Cardiac fibroblast (primary cell): ENCODE measurements at regions not wholly inside any gene's neighbourhood (a gene's known extent, or its start where the extent isn't known, plus 50 kb on each side); places are given as distances from the start of the nearest gene placed in this dataset.

Source experiments
- DNase-seq, 2 donors: peaks; one replicate each; pipeline versions ENCODE4 v3.0.0 to v3.0.0-alpha.2; 2010; ENCODE audit warnings: low read depth in 2 of 2
- H3K4me3 ChIP-seq, 2 donors: replicated peaks in 1 of 2; 1 replicate in 1 of 2; 2 replicates in 1 of 2; pipeline ENCODE4 v1.5.1; 2011; ENCODE audit warnings: low read depth in 2 of 2, low read length in 2 of 2, mild to moderate bottlenecking in 2 of 2, moderate library complexity in 1 of 2
- TF ChIP-seq, protein P1 (sequence below): IDR thresholded peaks from one replicate; pipeline ENCODE4 v1.5.1; 2011; ENCODE audit warnings: low read depth, mild to moderate bottlenecking, low read length, inconsistent platforms

DNA sequence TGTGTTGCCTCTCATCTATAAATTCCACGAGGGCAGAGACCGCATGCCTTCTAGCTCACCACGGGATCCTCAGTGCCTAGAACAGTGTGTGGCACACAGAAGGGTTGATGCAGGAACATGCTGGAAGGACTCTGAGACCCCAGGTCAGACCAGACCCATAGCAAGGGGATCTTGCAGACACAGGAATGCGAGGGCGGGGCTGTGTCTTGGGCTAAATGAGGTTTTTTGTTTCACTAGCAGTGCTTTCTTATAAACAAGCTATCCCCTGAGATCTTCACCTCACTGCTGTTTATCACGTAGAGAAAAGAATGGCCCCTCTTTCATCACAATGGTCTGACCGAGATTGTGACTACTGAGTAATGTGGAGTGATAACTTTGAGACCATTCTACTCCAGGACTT is 122.4 kb downstream of the IRX2 start:
- H3K4me3 ChIP-seq = no peak overlapping the region
- TF ChIP-seq, protein P1, sequence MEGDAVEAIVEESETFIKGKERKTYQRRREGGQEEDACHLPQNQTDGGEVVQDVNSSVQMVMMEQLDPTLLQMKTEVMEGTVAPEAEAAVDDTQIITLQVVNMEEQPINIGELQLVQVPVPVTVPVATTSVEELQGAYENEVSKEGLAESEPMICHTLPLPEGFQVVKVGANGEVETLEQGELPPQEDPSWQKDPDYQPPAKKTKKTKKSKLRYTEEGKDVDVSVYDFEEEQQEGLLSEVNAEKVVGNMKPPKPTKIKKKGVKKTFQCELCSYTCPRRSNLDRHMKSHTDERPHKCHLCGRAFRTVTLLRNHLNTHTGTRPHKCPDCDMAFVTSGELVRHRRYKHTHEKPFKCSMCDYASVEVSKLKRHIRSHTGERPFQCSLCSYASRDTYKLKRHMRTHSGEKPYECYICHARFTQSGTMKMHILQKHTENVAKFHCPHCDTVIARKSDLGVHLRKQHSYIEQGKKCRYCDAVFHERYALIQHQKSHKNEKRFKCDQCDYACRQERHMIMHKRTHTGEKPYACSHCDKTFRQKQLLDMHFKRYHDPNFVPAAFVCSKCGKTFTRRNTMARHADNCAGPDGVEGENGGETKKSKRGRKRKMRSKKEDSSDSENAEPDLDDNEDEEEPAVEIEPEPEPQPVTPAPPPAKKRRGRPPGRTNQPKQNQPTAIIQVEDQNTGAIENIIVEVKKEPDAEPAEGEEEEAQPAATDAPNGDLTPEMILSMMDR = no peak
- no peak for DNase-seq

DNA sequence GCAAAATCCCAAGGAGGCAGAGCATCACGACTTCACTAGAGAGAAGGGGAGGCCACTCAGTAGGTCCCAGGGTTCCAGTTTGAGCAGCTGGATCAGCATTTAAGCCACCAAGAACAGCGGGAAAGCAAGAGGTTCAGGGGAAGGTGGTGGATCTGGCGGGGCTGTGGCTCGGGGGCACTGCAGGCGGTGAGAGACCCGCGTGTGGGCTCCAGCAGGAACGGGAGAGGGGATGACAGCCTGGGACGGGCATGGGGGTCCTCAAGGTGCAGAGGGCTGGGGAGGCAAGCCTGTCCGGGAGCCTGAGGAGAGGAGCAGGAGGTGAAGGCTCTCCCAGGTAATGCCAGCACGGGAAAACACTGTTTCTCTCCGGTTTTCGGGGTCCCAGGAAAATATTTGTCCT is 123.6 kb downstream of the IRX2 start:
- TF ChIP-seq, protein P1 = no peak
- H3K4me3 ChIP-seq = no peak overlapping the region
- DNase-seq = no peak

DNA sequence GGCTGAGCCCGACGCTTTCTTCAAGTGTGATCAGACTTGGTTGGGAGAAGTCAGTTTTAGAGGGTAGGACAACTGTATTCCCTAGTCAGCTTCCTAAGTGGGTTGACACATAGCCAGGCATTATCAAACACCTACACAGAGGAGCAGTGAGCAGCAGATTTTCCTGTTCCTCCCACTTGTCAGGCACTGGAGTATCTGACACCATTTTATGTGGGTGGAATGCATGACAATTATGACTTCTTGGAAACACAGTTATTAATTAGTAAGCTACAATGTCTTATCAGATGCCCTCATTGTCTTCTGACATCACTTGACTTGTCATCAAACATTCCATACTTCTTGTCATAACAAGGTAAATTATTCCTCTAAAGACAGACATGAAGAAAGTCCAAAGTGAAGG is 124.9 kb downstream of the IRX2 start:
- DNase-seq = no peak
- H3K4me3 ChIP-seq = no peak overlapping the region
- TF ChIP-seq, protein P1 = no peak

- no peak overlapping the region for H3K4me3 ChIP-seq
- TF ChIP-seq, protein P1 = no peak
- DNase-seq = no peak
These were observed 128.6 kb downstream of the IRX2 start for GRCh38 chr5:2622866-2623265.

GRCh38 chr5:2621631-2622030 is 129.8 kb downstream of the IRX2 start:
- no peak overlapping the region for H3K4me3 ChIP-seq
- TF ChIP-seq, protein P1 = no peak
- no peak for DNase-seq

DNA sequence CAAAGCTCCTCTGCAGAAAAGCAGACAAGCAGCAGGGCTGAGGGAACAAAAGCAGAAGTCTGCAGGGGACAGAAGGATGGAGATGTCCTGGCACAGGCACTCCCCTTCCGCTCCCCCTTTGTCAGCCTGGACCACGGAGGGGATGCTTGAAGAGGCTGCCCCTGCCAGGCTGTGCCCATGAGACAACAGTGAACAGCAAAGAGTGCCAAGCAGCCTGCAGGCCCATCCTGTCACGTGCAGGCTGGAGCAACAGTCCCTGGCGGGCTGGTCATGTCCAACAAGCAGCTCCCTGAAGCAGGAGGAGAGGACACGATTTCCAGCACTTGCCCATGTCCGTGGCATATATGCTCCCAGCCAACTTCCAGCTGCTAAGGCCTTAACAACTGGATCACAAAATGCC is 132.3 kb downstream of the IRX2 start:
- TF ChIP-seq, protein P1 = no peak
- H3K4me3 ChIP-seq = no peak overlapping the region
- no peak for DNase-seq

GRCh38 chr5:2617461-2617860 is 134.0 kb downstream of the IRX2 start:
- no peak for DNase-seq
- TF ChIP-seq, protein P1 = no peak
- H3K4me3 ChIP-seq = no peak overlapping the region
